GM12878 (cell line): ENCODE measurements at regions not wholly inside any gene's neighbourhood (a gene's known extent, or its start where the extent isn't known, plus 50 kb on each side); places are given as distances from the start of the nearest gene placed in this dataset.

Source experiments
- CBFB ChIP-seq: IDR thresholded peaks from 2 replicates; pipeline ENCODE4 v1.6.1; 2016; ENCODE audit warnings: antibody characterized with exemption, low read depth
- CUX1 ChIP-seq: IDR thresholded peaks from 2 replicates; pipeline ENCODE4 v1.6.1; 2012; ENCODE audit warnings: improper control_type of control experiment, low read depth, low read length; ENCODE audit not compliant: insufficient replicate concordance
- HDAC6 ChIP-seq: fragments of 200-600 bp; sonication (generic); IDR thresholded peaks from one replicate; pipeline ENCODE4 v1.8.0; 2017; ENCODE audit warnings: antibody characterized with exemption; ENCODE audit not compliant: unreplicated experiment
- KDM1A ChIP-seq: fragments of 200-600 bp; sonication (generic); IDR thresholded peaks from 2 replicates; pipeline ENCODE4 v1.6.1; 2016; ENCODE audit warnings: borderline replicate concordance
- NKRF ChIP-seq: fragments of 450-650 bp; conservative IDR thresholded peaks from 2 replicates; pipeline ENCODE4 v1.6.1; 2017; ENCODE audit warnings: mild to moderate bottlenecking, moderate library complexity
- REST ChIP-seq: IDR thresholded peaks from 2 replicates; pipeline ENCODE4 v1.6.1; 2012; ENCODE audit warnings: mild to moderate bottlenecking, low read depth, low read length
- SMC3 ChIP-seq: IDR thresholded peaks from 2 replicates; pipeline ENCODE4 v1.6.1; 2011; ENCODE audit warnings: low read length, improper control_type of control experiment, borderline replicate concordance
- SPI1 ChIP-seq: IDR thresholded peaks from 2 replicates; pipeline ENCODE4 v1.6.1; 2011; ENCODE audit warnings: low read depth, mild to moderate bottlenecking, low read length, moderate library complexity, borderline replicate concordance; ENCODE audit not compliant: insufficient read depth
- STAT1 ChIP-seq: fragments of 450-650 bp; conservative IDR thresholded peaks from 2 replicates; pipeline ENCODE4 v1.6.1; 2014; ENCODE audit warnings: antibody characterized with exemption, mild to moderate bottlenecking
- TARDBP ChIP-seq: IDR thresholded peaks from 2 replicates; pipeline ENCODE4 v1.6.1; 2016; ENCODE audit warnings: borderline replicate concordance
- USF1 ChIP-seq: IDR thresholded peaks from 2 replicates; pipeline ENCODE4 v1.6.1; 2011; ENCODE audit warnings: borderline replicate concordance, low read depth, mild to moderate bottlenecking, moderate library complexity, mixed read lengths, low read length; ENCODE audit not compliant: insufficient read depth; ENCODE audit errors: extremely low read length
- USF2 ChIP-seq: IDR thresholded peaks from 2 replicates; pipeline ENCODE4 v1.6.1; 2011; ENCODE audit warnings: low read depth, low read length, improper control_type of control experiment, borderline replicate concordance
- ZNF207 ChIP-seq: fragments of 450-650 bp; IDR thresholded peaks from 2 replicates; pipeline ENCODE4 v1.6.1; 2014; ENCODE audit warnings: antibody characterized with exemption, mild to moderate bottlenecking, borderline replicate concordance
- ZNF274 ChIP-seq: IDR thresholded peaks from one replicate; pipeline ENCODE4 v1.8.0; 2011; ENCODE audit not compliant: insufficient read length, insufficient read depth

GRCh38 chr17:5785338-5785737, 201.0 kb upstream of the NLRP1 start (continued):
- TF ChIP-seq CUX1 (no peak), SPI1 (no peak), USF2 (no peak), REST (0 out of 2 replicates have a peak, but pooled peaks have one; percentile 45), ZNF207 (no peak), CBFB (no peak), KDM1A (no peak), TARDBP (no peak), STAT1 (no peak), NKRF (no peak), ZNF274 (no peak), SMC3 (no peak), USF1 (no peak), HDAC6 (no peak)
